ENCODE measurements at regions not wholly inside any gene's neighbourhood (a gene's known extent, or its start where the extent isn't known, plus 50 kb on each side); places are given as distances from the start of the nearest gene placed in this dataset.
"Not testable (repeated sequence)": the region's sequence is repeated elsewhere in the genome, so short reads cannot be mapped to it uniquely, and the experiment has no call there.

- no peak for DNase-seq (ENCODE audit: low spot score)
- no peak for FAIRE-seq
Measured at GRCh38 chr5:91816681-91817080, 433.6 kb upstream of the ARRDC3 start.

GRCh38 chr5:91797576-91797975 is 414.5 kb upstream of the ARRDC3 start:
- no peak for FAIRE-seq
- DNase-seq (ENCODE audit: low spot score) = no peak

- FAIRE-seq (no peak), DNase-seq (ENCODE audit: low spot score) (no peak)
Measured at GRCh38 chr5:91794856-91795548, 411.9 kb upstream of the ARRDC3 start.

GRCh38 chr5:91794455-91794854 is 411.3 kb upstream of the ARRDC3 start:
- FAIRE-seq (no peak), DNase-seq (ENCODE audit: low spot score) (no peak)

- DNase-seq (ENCODE audit: low spot score) (no peak), FAIRE-seq (no peak)
Measured at GRCh38 chr5:91787718-91788117, 404.6 kb upstream of the ARRDC3 start.

GRCh38 chr5:91777671-91778070 is 394.6 kb upstream of the ARRDC3 start:
- DNase-seq (ENCODE audit: low spot score) (no peak), FAIRE-seq (no peak)

GRCh38 chr5:91776249-91776648 is 393.1 kb upstream of the ARRDC3 start:
- no peak for DNase-seq (ENCODE audit: low spot score)
- FAIRE-seq = no peak

GRCh38 chr5:91770400-91770799 is 387.3 kb upstream of the ARRDC3 start:
- FAIRE-seq (no peak), DNase-seq (ENCODE audit: low spot score) (no peak)

GRCh38 chr5:91757383-91757782 is 374.3 kb upstream of the ARRDC3 start:
- FAIRE-seq = not testable (repeated sequence)

GRCh38 chr5:91754990-91755389 is 371.9 kb upstream of the ARRDC3 start:
- no peak for FAIRE-seq

More at GRCh38 chr5:91757383-91757782, 374.3 kb upstream of the ARRDC3 start:
- not testable (repeated sequence) for DNase-seq (ENCODE audit: low spot score)

GRCh38 chr5:91744470-91744869 is 361.4 kb upstream of the ARRDC3 start:
- not testable (repeated sequence) for DNase-seq (ENCODE audit: low spot score); FAIRE-seq

More at GRCh38 chr5:91754990-91755389, 371.9 kb upstream of the ARRDC3 start:
- no peak for DNase-seq (ENCODE audit: low spot score)

- DNase-seq (ENCODE audit: low spot score) = no peak
- FAIRE-seq = no peak
Measured at GRCh38 chr5:91742550-91742949, 359.4 kb upstream of the ARRDC3 start.

GRCh38 chr5:91741764-91742505 is 358.8 kb upstream of the ARRDC3 start:
- DNase-seq (ENCODE audit: low spot score) = no peak

GRCh38 chr5:91730026-91730425 is 346.9 kb upstream of the ARRDC3 start:
- DNase-seq (ENCODE audit: low spot score) (no peak), FAIRE-seq (no peak)

More at GRCh38 chr5:91741764-91742505, 358.8 kb upstream of the ARRDC3 start:
- FAIRE-seq = no peak

GRCh38 chr5:91727463-91727862 is 344.3 kb upstream of the ARRDC3 start:
- DNase-seq (ENCODE audit: low spot score) (no peak), FAIRE-seq (no peak)

GRCh38 chr5:91722736-91723467 is 339.8 kb upstream of the ARRDC3 start:
- FAIRE-seq = no peak

GRCh38 chr5:91712718-91713117 is 329.6 kb upstream of the ARRDC3 start:
- no peak for FAIRE-seq
- DNase-seq (ENCODE audit: low spot score) = no peak

More at GRCh38 chr5:91722736-91723467, 339.8 kb upstream of the ARRDC3 start:
- no peak for DNase-seq (ENCODE audit: low spot score)

- DNase-seq (ENCODE audit: low spot score) (no peak), FAIRE-seq (no peak)
Measured at GRCh38 chr5:91707521-91707841, 324.4 kb upstream of the ARRDC3 start.

GRCh38 chr5:91706785-91707520 is 323.8 kb upstream of the ARRDC3 start:
- DNase-seq (ENCODE audit: low spot score) (no peak), FAIRE-seq (no peak)

GRCh38 chr5:91703128-91703527 is 320.0 kb upstream of the ARRDC3 start:
- FAIRE-seq = no peak
- DNase-seq (ENCODE audit: low spot score) = no peak

GRCh38 chr5:91699429-91699828 is 316.3 kb upstream of the ARRDC3 start:
- FAIRE-seq (no peak), DNase-seq (ENCODE audit: low spot score) (no peak)

All from RCC 7860 (cell line).